A549 (cell line): ENCODE measurements at regions not wholly inside any gene's neighbourhood (a gene's known extent, or its start where the extent isn't known, plus 50 kb on each side); places are given as distances from the start of the nearest gene placed in this dataset.

Source experiments
- ATAC-seq, 2 experiments: fragments of 200-7000 bp in 1 of 2; fragments of >200 bp in 1 of 2; cut with Nextera tagmentation in 1 of 2; cut with Tn5 transposase in 1 of 2; 3 replicates each; pipeline versions ENCODE4 v1.8.0 to v1.9.1; 2018 to 2020; ENCODE audit warnings: mild to moderate bottlenecking in 1 of 2, moderate library complexity in 1 of 2
- CTCF ChIA-PET: fragments of 300-600 bp; sonication (Branson Sonifier 250); formaldehyde crosslinking; extraction: SDS; loops from one replicate; lab custom pipeline; 2021; ENCODE audit warnings: antibody characterized with exemption, inconsistent platforms; lab: Yijun Ruan, JAX
- POLR2A ChIA-PET: fragments of 350-600 bp; formaldehyde crosslinking; extraction: SDS; loops from one replicate; lab custom pipeline; 2021; ENCODE audit warnings: antibody characterized with exemption, inconsistent platforms; lab: Yijun Ruan, JAX
- DNase-seq, 2 experiments: peaks; one replicate each; pipeline versions ENCODE4 v3.0.0 to v3.0.0-alpha.2; 2011 to 2016; ENCODE audit warnings: low read depth in 1 of 2, low spot score in 1 of 2
- FAIRE-seq: peaks from 2 replicates; lab custom pipeline; 2011; peaks lifted over from hg19 to GRCh38; lab: Jason Lieb, UNC
- H3K27ac ChIP-seq, 2 experiments: fragments of >200 bp; sonication (Bioruptor Twin); formaldehyde crosslinking; 3 replicates each; pipeline ENCODE4 v1.5.1; 2016 to 2017
- H3K4me1 ChIP-seq: fragments of >200 bp; sonication (Bioruptor Twin); formaldehyde crosslinking; 3 replicates; pipeline ENCODE4 v1.6.1; 2016
- H3K4me2 ChIP-seq: fragments of >200 bp; sonication (Bioruptor Twin); formaldehyde crosslinking; 3 replicates; pipeline ENCODE4 v1.6.1; 2016
- H3K4me3 ChIP-seq: fragments of >200 bp; sonication (Bioruptor Twin); formaldehyde crosslinking; 3 replicates; pipeline ENCODE4 v1.5.1; 2016
- H3K9me3 ChIP-seq: fragments of >200 bp; sonication (Bioruptor Twin); formaldehyde crosslinking; 3 replicates; pipeline ENCODE4 v1.6.1; 2016
- CBX8 ChIP-seq: fragments of 200-600 bp; sonication (generic); IDR thresholded peaks from 2 replicates; pipeline ENCODE4 v1.6.1; 2016
- CEBPB ChIP-seq, 2 experiments: fragments of >200 bp in 1 of 2; sonication (Bioruptor Twin) in 1 of 2; formaldehyde crosslinking in 1 of 2; IDR thresholded peaks; 2 replicates each; pipeline ENCODE4 v1.6.1; 2012 to 2016
- CHD2 ChIP-seq: fragments of 150-350 bp; IDR thresholded peaks from 2 replicates; pipeline ENCODE4 v1.6.1; 2014; ENCODE audit warnings: low read length; ENCODE audit not compliant: partially characterized antibody
- CTCF ChIP-seq: fragments of >200 bp; sonication (Bioruptor Twin); formaldehyde crosslinking; IDR thresholded peaks from 3 replicates; pipeline ENCODE4 v1.5.1; 2016
- EHF ChIP-seq: fragments of 250-450 bp; sonication (Bioruptor Pico); IDR thresholded peaks from 2 replicates; pipeline ENCODE4 v1.5.0; 2020; ENCODE audit warnings: mild to moderate bottlenecking
- EHMT2 ChIP-seq: fragments of 200-600 bp; sonication (generic); IDR thresholded peaks from 2 replicates; pipeline ENCODE4 v1.6.1; 2016; ENCODE audit warnings: antibody characterized with exemption, low read depth, mild to moderate bottlenecking, moderate library complexity
- FOSB ChIP-seq: fragments of 250-450 bp; sonication (Bioruptor Pico); IDR thresholded peaks from 2 replicates; pipeline ENCODE4 v1.5.0; 2020; ENCODE audit warnings: mild to moderate bottlenecking, moderate library complexity
- FOSL2 ChIP-seq, 2 experiments: fragments of 450-650 bp in 1 of 2; fragments of >200 bp in 1 of 2; sonication (Bioruptor Twin) in 1 of 2; formaldehyde crosslinking; IDR thresholded peaks; 2 replicates each; pipeline versions ENCODE4 v1.5.0 to v1.6.1; 2016 to 2020; ENCODE audit warnings: mild to moderate bottlenecking in 1 of 2, moderate library complexity in 1 of 2
- GATA3 ChIP-seq: IDR thresholded peaks from 2 replicates; pipeline ENCODE4 v1.6.1; 2012; ENCODE audit warnings: borderline replicate concordance
- HDAC2 ChIP-seq: fragments of 200-600 bp; sonication (generic); IDR thresholded peaks from 2 replicates; pipeline ENCODE4 v1.6.1; 2016
- HOXA7 ChIP-seq: fragments of 250-450 bp; sonication (Bioruptor Pico); IDR thresholded peaks from 2 replicates; pipeline ENCODE4 v1.5.0; 2020; ENCODE audit warnings: mild to moderate bottlenecking, moderate library complexity
- JUN ChIP-seq, 2 experiments: fragments of >200 bp; sonication (Bioruptor Twin); formaldehyde crosslinking; IDR thresholded peaks; 2 replicates in 1 of 2; 3 replicates in 1 of 2; pipeline ENCODE4 v1.6.1; 2016 to 2017
- MAX ChIP-seq: IDR thresholded peaks from 2 replicates; pipeline ENCODE4 v1.6.1; 2012
- MAZ ChIP-seq: fragments of 150-350 bp; IDR thresholded peaks from 2 replicates; pipeline ENCODE4 v1.6.1; 2014; ENCODE audit warnings: antibody characterized with exemption, low read depth, low read length, borderline replicate concordance
- MYC ChIP-seq: IDR thresholded peaks from 2 replicates; pipeline ENCODE4 v1.6.1; 2012; ENCODE audit warnings: mild to moderate bottlenecking, inconsistent platforms, low read length, improper control_type of control experiment, borderline replicate concordance
- NFE2L2 ChIP-seq: fragments of 150-350 bp; conservative IDR thresholded peaks from 2 replicates; pipeline ENCODE4 v1.6.1; 2014; ENCODE audit warnings: low read length
- NPAS2 ChIP-seq: fragments of 250-450 bp; sonication (Bioruptor Pico); IDR thresholded peaks from 2 replicates; pipeline ENCODE4 v1.8.0; 2022; ENCODE audit warnings: mild to moderate bottlenecking, moderate library complexity, borderline replicate concordance
- POLR2A ChIP-seq: IDR thresholded peaks from 2 replicates; pipeline ENCODE4 v1.6.1; 2012; ENCODE audit warnings: mild to moderate bottlenecking, low read length
- POLR2AphosphoS2 ChIP-seq: conservative IDR thresholded peaks from 2 replicates; pipeline ENCODE4 v1.6.1; 2012; ENCODE audit warnings: low read length, improper control_type of control experiment, inconsistent platforms
- REST ChIP-seq: fragments of 200-600 bp; sonication (generic); IDR thresholded peaks from 2 replicates; pipeline ENCODE4 v1.6.1; 2016; ENCODE audit warnings: antibody characterized with exemption, mild to moderate bottlenecking, moderate library complexity
- RFX5 ChIP-seq: fragments of 450-650 bp; IDR thresholded peaks from 2 replicates; pipeline ENCODE4 v1.7.1; 2014; ENCODE audit warnings: antibody characterized with exemption, mild to moderate bottlenecking, moderate library complexity
- RNF2 ChIP-seq: fragments of 200-600 bp; sonication (generic); IDR thresholded peaks from 2 replicates; pipeline ENCODE4 v1.6.1; 2016; ENCODE audit warnings: low read depth, mild to moderate bottlenecking, antibody characterized with exemption, moderate library complexity, borderline replicate concordance
- TP53 ChIP-seq: fragments of 250-450 bp; sonication (Bioruptor Pico); IDR thresholded peaks from 2 replicates; pipeline ENCODE4 v1.5.0; 2021; ENCODE audit warnings: mild to moderate bottlenecking, moderate library complexity
- USF2 ChIP-seq: fragments of 450-650 bp; IDR thresholded peaks from 2 replicates; pipeline ENCODE4 v1.6.1; 2014; ENCODE audit warnings: antibody characterized with exemption
- ZFP36 ChIP-seq: fragments of 450-650 bp; IDR thresholded peaks from 2 replicates; pipeline ENCODE4 v1.6.1; 2014; ENCODE audit warnings: borderline replicate concordance; ENCODE audit not compliant: partially characterized antibody
- ZNF302 ChIP-seq: fragments of 250-450 bp; sonication (Bioruptor Pico); IDR thresholded peaks from 2 replicates; pipeline ENCODE4 v1.9.0; 2021; ENCODE audit warnings: inconsistent platforms, mild to moderate bottlenecking, moderate library complexity
- ZSCAN20 ChIP-seq: fragments of 250-450 bp; sonication (Bioruptor Pico); IDR thresholded peaks from 2 replicates; pipeline ENCODE4 v1.8.0; 2022; ENCODE audit warnings: mild to moderate bottlenecking, moderate library complexity
- WGBS: methylation state at CpG from one replicate; pipeline ENCODE4 v1.1.6; 2017; ENCODE audit errors: missing lambda C conversion rate; 5-methylcytosine and 5-hydroxymethylcytosine counted together

- WGBS: 69% methylated on average over 8 of the region's 9 CpGs
- 0 out of 3 replicates have a peak overlapping the region, but pooled peaks have one; percentile 1 for H3K4me2 ChIP-seq
- H3K9me3 ChIP-seq: no peaks in the 10 kb centered on the region
- POLR2A ChIA-PET: no interaction called here
- FAIRE-seq: no peak
- no peak for DNase-seq
- TF ChIP-seq USF2 (no peak), RFX5 (no peak), POLR2A (no peak), CHD2 (no peak), HDAC2 (no peak), JUN (IDR thresholded peaks at IDR 0.05) (no peak), TP53 (no peak), EHF (no peak), MYC (no peak), ZFP36 (no peak), ZNF302 (CRISPR knock-in tag) (no peak), MAZ (no peak), ZSCAN20 (CRISPR knock-in tag) (no peak), GATA3 (no peak), EHMT2 (no peak), NFE2L2 (no peak), POLR2AphosphoS2 (no peak), NPAS2 (CRISPR knock-in tag) (no peak), REST (no peak)
- TF ChIP-seq, all 56 proteins: peak for 0
- Histone ChIP-seq H3K27ac (peak overlapping the region in 1 of 2 experiments; percentile 38; a peak in 2 of 6 replicates), H3K4me3 (no peak overlapping the region), H3K4me1 (peaks cover 23% of the 10 kb centered on the region)
- ATAC-seq: peak in 1 of 2 experiments; percentile 42; a peak in 3 of 6 replicates
- CTCF ChIA-PET: interaction anchor here (0.7 kb wide), 1 partner anchor 506 kb away, joined by 4 read pairs; no protein-coding TSS in a partner anchor
Measured at GRCh38 chr5:124580925-124581737, 165.3 kb downstream of the ZNF608 start.

GRCh38 chr5:124580512-124580911, 165.9 kb downstream of the ZNF608 start:
- TF ChIP-seq HOXA7 (CRISPR knock-in tag) (no peak), USF2 (no peak), GATA3 (no peak), CBX8 (no peak), CTCF (no peak), FOSL2 (IDR thresholded peaks at IDR 0.05) (no peak), FOSL2 (CRISPR knock-in tag; IDR thresholded peaks at IDR 0.05) (no peak), MAX (no peak), RNF2 (no peak), MYC (no peak), CEBPB (IDR thresholded peaks at IDR 0.05) (no peak), FOSB (no peak)
- FAIRE-seq (no peak), DNase-seq (no peak), ATAC-seq (no peak)
- no peak overlapping the region for H3K4me2 ChIP-seq
- no peak overlapping the region for H3K4me3 ChIP-seq
- ChIA-PET POLR2A (no interaction called here), CTCF (interaction anchor here (0.7 kb wide), 1 partner anchor 505 kb away, joined by 4 read pairs; no protein-coding TSS in a partner anchor)
- H3K27ac ChIP-seq: peak overlapping the region in 1 of 2 experiments; percentile 38; a peak in 1 of 6 replicates
- WGBS: 91% methylated on average over 6 of the region's 6 CpGs
- H3K4me1 ChIP-seq: peaks cover 23% of the 10 kb centered on the region
- no peaks in the 10 kb centered on the region for H3K9me3 ChIP-seq
